K562 (cell line): ENCODE measurements at regions not wholly inside any gene's neighbourhood (a gene's known extent, or its start where the extent isn't known, plus 50 kb on each side); places are given as distances from the start of the nearest gene placed in this dataset.

Experiments used
- BDP1 ChIP-seq: IDR thresholded peaks from 3 replicates; pipeline ENCODE4 v1.6.1; 2011; ENCODE audit not compliant: insufficient read length, insufficient read depth
- BRF2 ChIP-seq: IDR thresholded peaks from 3 replicates; pipeline ENCODE4 v1.6.1; 2011; ENCODE audit warnings: borderline replicate concordance, mild to moderate bottlenecking; ENCODE audit not compliant: insufficient read length, insufficient read depth
- MBD2 ChIP-seq: sonication (generic); IDR thresholded peaks from 2 replicates; pipeline ENCODE4 v1.6.1; 2016; ENCODE audit warnings: low read depth, borderline replicate concordance
- MEIS2 ChIP-seq: fragments of 450-650 bp; IDR thresholded peaks from 2 replicates; pipeline ENCODE4 v1.6.1; 2014; ENCODE audit warnings: mild to moderate bottlenecking; ENCODE audit not compliant: partially characterized antibody
- MYBL2 ChIP-seq, 2 experiments: fragments of 450-650 bp in 1 of 2; sonication (generic) in 1 of 2; formaldehyde crosslinking in 1 of 2; IDR thresholded peaks; 2 replicates each; pipeline versions ENCODE4 v1.6.1 to v1.8.1; 2017 to 2022; ENCODE audit warnings: borderline replicate concordance in 1 of 2, inconsistent platforms in 1 of 2, low read depth in 1 of 2, mild to moderate bottlenecking in 1 of 2, missing genetic modification reagents in 1 of 2, moderate library complexity in 1 of 2
- PHB2 ChIP-seq: fragments of 450-650 bp; IDR thresholded peaks from 2 replicates; pipeline ENCODE4 v1.6.1; 2017; ENCODE audit warnings: low read depth
- PPARD ChIP-seq: fragments of 250-450 bp; sonication (Bioruptor Pico); IDR thresholded peaks from 2 replicates; pipeline ENCODE4 v1.8.0; 2022; ENCODE audit warnings: inconsistent platforms, mild to moderate bottlenecking, moderate library complexity
- RB1 ChIP-seq: fragments of 450-650 bp; IDR thresholded peaks from 2 replicates; pipeline ENCODE4 v1.6.1; 2017; ENCODE audit warnings: low read depth, mild to moderate bottlenecking
- RBM34 ChIP-seq: fragments of 200-400 bp; formaldehyde crosslinking; IDR thresholded peaks from 2 replicates; pipeline ENCODE4 v1.6.1; 2018; ENCODE audit warnings: low read length, borderline replicate concordance; ENCODE audit not compliant: insufficient read depth
- RCOR1 ChIP-seq, 2 experiments: IDR thresholded peaks; 2 replicates each; pipeline ENCODE4 v1.6.1; 2012; ENCODE audit warnings: low read depth in 2 of 2, low read length in 2 of 2, borderline replicate concordance in 1 of 2, improper control_type of control experiment in 1 of 2
- RFX5 ChIP-seq: IDR thresholded peaks from 2 replicates; pipeline ENCODE4 v1.6.1; 2011; ENCODE audit warnings: low read depth, mild to moderate bottlenecking, improper control_type of control experiment, low read length
- SETDB1 ChIP-seq: IDR thresholded peaks from one replicate; pipeline ENCODE4 v1.6.1; 2012; ENCODE audit warnings: low read length, control low read depth, inconsistent platforms
- SIN3B ChIP-seq: fragments of 450-650 bp; IDR thresholded peaks from 2 replicates; pipeline ENCODE4 v1.6.1; 2017; ENCODE audit warnings: low read depth, mild to moderate bottlenecking, moderate library complexity
- SIX5 ChIP-seq, 2 experiments: IDR thresholded peaks; 2 replicates each; pipeline ENCODE4 v1.6.1; 2011; ENCODE audit warnings: low read length in 2 of 2, borderline replicate concordance in 1 of 2, low read depth in 1 of 2, mild to moderate bottlenecking in 1 of 2, moderate library complexity in 1 of 2; ENCODE audit not compliant: insufficient read depth in 1 of 2
- SMAD4 ChIP-seq: fragments of 250-450 bp; sonication (Bioruptor Pico); conservative IDR thresholded peaks from 2 replicates; pipeline ENCODE4 v1.8.0; 2021; ENCODE audit warnings: inconsistent platforms, mild to moderate bottlenecking, moderate library complexity
- SMARCB1 ChIP-seq: IDR thresholded peaks from 2 replicates; pipeline ENCODE4 v1.6.1; 2011; ENCODE audit warnings: improper control_type of control experiment, low read depth; ENCODE audit not compliant: insufficient read length
- SRSF9 ChIP-seq: fragments of 200-400 bp; formaldehyde crosslinking; IDR thresholded peaks from 2 replicates; pipeline ENCODE4 v1.6.1; 2017; ENCODE audit warnings: low read depth, low read length, borderline replicate concordance
- STAT5B ChIP-seq: fragments of 250-450 bp; sonication (Bioruptor Pico); IDR thresholded peaks from 2 replicates; pipeline ENCODE4 v1.8.0; 2021; ENCODE audit warnings: mild to moderate bottlenecking, inconsistent platforms
- TAF9B ChIP-seq: fragments of 450-650 bp; IDR thresholded peaks from 2 replicates; pipeline ENCODE4 v1.6.1; 2018; ENCODE audit warnings: mild to moderate bottlenecking; ENCODE audit not compliant: partially characterized antibody
- TEAD4 ChIP-seq, 2 experiments: sonication (generic) in 1 of 2; formaldehyde crosslinking in 1 of 2; IDR thresholded peaks; 2 replicates each; pipeline versions ENCODE4 v1.6.1 to v1.8.0; 2012 to 2022; ENCODE audit warnings: borderline replicate concordance in 1 of 2, inconsistent platforms in 1 of 2, low read length in 1 of 2, mild to moderate bottlenecking in 1 of 2, missing genetic modification reagents in 1 of 2
- ZNF239 ChIP-seq: fragments of 250-450 bp; sonication (Bioruptor Pico); IDR thresholded peaks from 2 replicates; pipeline ENCODE4 v1.4.0; 2020; ENCODE audit warnings: mild to moderate bottlenecking
- ZNF408 ChIP-seq: fragments of 250-450 bp; sonication (Bioruptor Pico); IDR thresholded peaks from 2 replicates; pipeline ENCODE4 v1.4.0; 2020; ENCODE audit warnings: low read depth, mild to moderate bottlenecking, moderate library complexity
- ZNF639 ChIP-seq, 2 experiments: fragments of 200-800 bp in 1 of 2; sonication (Bioruptor generic) in 1 of 2; sonication (generic) in 1 of 2; formaldehyde crosslinking in 1 of 2; IDR thresholded peaks in 1 of 2; conservative IDR thresholded peaks in 1 of 2; 2 replicates each; pipeline versions ENCODE4 v1.5.0 to v1.6.1; 2016 to 2020; ENCODE audit warnings: missing compliant biosample characterization in 1 of 2, missing genetic modification characterization in 1 of 2, missing genetic modification reagents in 1 of 2

- TF ChIP-seq SMARCB1: no peak
- TF ChIP-seq MEIS2: peak; percentile 88
- no peak for TF ChIP-seq PHB2
- no peak for TF ChIP-seq SRSF9
- no peak for TF ChIP-seq ZNF239
- peak; percentile 56; the same call in 1 of the 2 replicates for TF ChIP-seq TEAD4 (IDR thresholded peaks at IDR 0.05; ENCODE audit: low read length)
- no peak for TF ChIP-seq TEAD4 (CRISPR knock-in tag; IDR thresholded peaks at IDR 0.05; ENCODE audit: borderline replicate concordance)
- no peak for TF ChIP-seq SIN3B
- TF ChIP-seq RFX5: no peak
- no peak for TF ChIP-seq ZNF639 (CRISPR knock-in tag; conservative IDR thresholded peaks at IDR 0.05 in 1 of 2, IDR thresholded peaks at IDR 0.05 in 1 of 2)
- no peak for TF ChIP-seq TAF9B
- no peak for TF ChIP-seq RBM34
- TF ChIP-seq RCOR1 (IDR thresholded peaks at IDR 0.05; ENCODE audit: borderline replicate concordance in 1 of 2, low read depth in 2 of 2, low read length in 2 of 2): peak in 1 of 2 experiments; percentile 81; a peak in 1 of 4 replicates
- TF ChIP-seq SETDB1: no peak
- TF ChIP-seq RB1: peak; percentile 10; the same call in 1 of the 2 replicates
- no peak for TF ChIP-seq BDP1
- no peak for TF ChIP-seq STAT5B (CRISPR knock-in tag)
- TF ChIP-seq SIX5 (IDR thresholded peaks at IDR 0.05; ENCODE audit: borderline replicate concordance in 1 of 2, insufficient read depth in 1 of 2, low read depth in 1 of 2, low read length in 2 of 2): no peak
- no peak for TF ChIP-seq BRF2
- TF ChIP-seq PPARD: no peak
- TF ChIP-seq ZNF408: no peak
- TF ChIP-seq MYBL2 (IDR thresholded peaks at IDR 0.05; ENCODE audit: low read depth): peak; percentile 91
- TF ChIP-seq MYBL2 (CRISPR knock-in tag; IDR thresholded peaks at IDR 0.05; ENCODE audit: borderline replicate concordance): no peak
- TF ChIP-seq MBD2: no peak
- peak; percentile 33; the same call in 1 of the 2 replicates for TF ChIP-seq SMAD4 (CRISPR knock-in tag)
Measured at GRCh38 chr2:12514631-12515437, 201.9 kb upstream of the TRIB2 start (continued).
